ENCODE measurements at regions not wholly inside any gene's neighbourhood (a gene's known extent, or its start where the extent isn't known, plus 50 kb on each side); places are given as distances from the start of the nearest gene placed in this dataset.
A peak's percentile ranks its signal among the peaks of the same experiment; 100 is the strongest.

DNA sequence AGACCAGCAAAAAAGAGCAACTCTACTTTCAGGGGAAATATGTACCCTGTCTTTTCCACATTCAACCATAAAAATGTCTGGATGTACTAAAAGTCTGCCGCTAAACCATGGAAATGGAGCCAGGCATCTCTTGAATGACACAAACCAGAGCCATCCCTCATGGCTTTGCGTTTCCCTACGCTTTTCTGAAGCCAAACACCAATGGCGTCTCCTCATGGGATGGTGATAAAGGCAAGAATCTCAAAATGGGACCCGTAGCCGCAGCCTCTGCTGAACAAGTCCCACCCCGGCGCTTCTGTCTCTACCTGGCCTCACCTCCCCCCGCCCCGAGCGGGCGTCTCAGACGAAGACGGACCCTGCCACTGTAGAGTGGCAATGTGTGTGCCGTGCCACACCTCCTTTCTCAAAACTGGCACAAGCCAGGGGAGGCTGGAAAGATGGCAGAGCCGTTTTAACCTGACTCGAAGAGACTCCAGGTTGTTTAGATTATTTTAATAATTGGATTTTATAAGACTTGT, 80.3 kb upstream of the AFDN start:
- Histone ChIP-seq H3K9me2 (replicated peaks; ENCODE audit: insufficient read depth) (no peaks in the 10 kb centered on the region), H3K9me3 (ENCODE audit: low read depth) (no peaks in the 10 kb centered on the region), H4K20me1 (ENCODE audit: insufficient read depth, poor library complexity, severe bottlenecking) (no peaks in the 10 kb centered on the region), H3K4me3 (no peak overlapping the region), H3K27ac (peak overlapping the region; percentile 86), H3K27me3 (no peaks in the 10 kb centered on the region), H3K36me3 (replicated peaks; ENCODE audit: insufficient read depth, low read depth) (no peaks in the 10 kb centered on the region), H3K4me1 (ENCODE audit: insufficient read depth) (peaks cover 37% of the 10 kb centered on the region), H3K79me2 (no peaks in the 10 kb centered on the region), H2AFZ (no peak overlapping the region), H3K4me2 (no peak overlapping the region)
- TF ChIP-seq, protein P1, sequence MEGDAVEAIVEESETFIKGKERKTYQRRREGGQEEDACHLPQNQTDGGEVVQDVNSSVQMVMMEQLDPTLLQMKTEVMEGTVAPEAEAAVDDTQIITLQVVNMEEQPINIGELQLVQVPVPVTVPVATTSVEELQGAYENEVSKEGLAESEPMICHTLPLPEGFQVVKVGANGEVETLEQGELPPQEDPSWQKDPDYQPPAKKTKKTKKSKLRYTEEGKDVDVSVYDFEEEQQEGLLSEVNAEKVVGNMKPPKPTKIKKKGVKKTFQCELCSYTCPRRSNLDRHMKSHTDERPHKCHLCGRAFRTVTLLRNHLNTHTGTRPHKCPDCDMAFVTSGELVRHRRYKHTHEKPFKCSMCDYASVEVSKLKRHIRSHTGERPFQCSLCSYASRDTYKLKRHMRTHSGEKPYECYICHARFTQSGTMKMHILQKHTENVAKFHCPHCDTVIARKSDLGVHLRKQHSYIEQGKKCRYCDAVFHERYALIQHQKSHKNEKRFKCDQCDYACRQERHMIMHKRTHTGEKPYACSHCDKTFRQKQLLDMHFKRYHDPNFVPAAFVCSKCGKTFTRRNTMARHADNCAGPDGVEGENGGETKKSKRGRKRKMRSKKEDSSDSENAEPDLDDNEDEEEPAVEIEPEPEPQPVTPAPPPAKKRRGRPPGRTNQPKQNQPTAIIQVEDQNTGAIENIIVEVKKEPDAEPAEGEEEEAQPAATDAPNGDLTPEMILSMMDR (IDR thresholded peaks at IDR 0.05; ENCODE audit: poor library complexity) = no peak
- TF ChIP-seq EZH2 (IDR thresholded peaks at IDR 0.05; ENCODE audit: borderline replicate concordance) (no peak), EZH2phosphoT487 (IDR thresholded peaks at IDR 0.05; ENCODE audit: low read depth, severe bottlenecking, unreplicated experiment) (no peak)
- WGBS (ENCODE audit: low lambda C conversion rate, missing lambda C conversion rate) = 83% methylated on average over 17 of the region's 17 CpGs
- DNase-seq (ENCODE audit: low spot score) = no peak

GRCh38 chr6:167746975-167747374, 79.7 kb upstream of the AFDN start:
- H3K4me3 ChIP-seq = no peak overlapping the region
- H3K4me1 ChIP-seq (ENCODE audit: insufficient read depth) = peaks cover 42% of the 10 kb centered on the region
- no peak overlapping the region for H3K4me2 ChIP-seq
- H2AFZ ChIP-seq = no peak overlapping the region
- 67% methylated on average over 9 of the region's 9 CpGs for WGBS (ENCODE audit: low lambda C conversion rate, missing lambda C conversion rate)
- TF ChIP-seq EZH2 (IDR thresholded peaks at IDR 0.05; ENCODE audit: borderline replicate concordance) (no peak), EZH2phosphoT487 (IDR thresholded peaks at IDR 0.05; ENCODE audit: low read depth, severe bottlenecking, unreplicated experiment) (no peak)
- TF ChIP-seq, protein P1 (IDR thresholded peaks at IDR 0.05; ENCODE audit: poor library complexity) = no peak
- H3K9me2 ChIP-seq (replicated peaks; ENCODE audit: insufficient read depth) = no peaks in the 10 kb centered on the region
- no peaks in the 10 kb centered on the region for H3K27me3 ChIP-seq
- peak overlapping the region; percentile 86 for H3K27ac ChIP-seq
- H3K79me2 ChIP-seq = no peaks in the 10 kb centered on the region
- H3K9me3 ChIP-seq (ENCODE audit: low read depth) = no peaks in the 10 kb centered on the region
- H4K20me1 ChIP-seq (ENCODE audit: insufficient read depth, poor library complexity, severe bottlenecking) = no peaks in the 10 kb centered on the region
- no peak for DNase-seq (ENCODE audit: low spot score)
- no peaks in the 10 kb centered on the region for H3K36me3 ChIP-seq (replicated peaks; ENCODE audit: insufficient read depth, low read depth)

GRCh38 chr6:167747645-167748044, 79.1 kb upstream of the AFDN start:
- Histone ChIP-seq H3K9me2 (replicated peaks; ENCODE audit: insufficient read depth) (no peaks in the 10 kb centered on the region), H4K20me1 (ENCODE audit: insufficient read depth, poor library complexity, severe bottlenecking) (no peaks in the 10 kb centered on the region), H3K27ac (no peak overlapping the region), H3K36me3 (replicated peaks; ENCODE audit: insufficient read depth, low read depth) (no peaks in the 10 kb centered on the region), H3K4me1 (ENCODE audit: insufficient read depth) (peaks cover 42% of the 10 kb centered on the region), H3K4me3 (no peak overlapping the region), H3K9me3 (ENCODE audit: low read depth) (no peaks in the 10 kb centered on the region), H3K4me2 (no peak overlapping the region), H3K27me3 (no peaks in the 10 kb centered on the region), H3K79me2 (no peaks in the 10 kb centered on the region), H2AFZ (no peak overlapping the region)
- 100% methylated on average over 1 of the region's 5 CpGs for WGBS (ENCODE audit: low lambda C conversion rate, missing lambda C conversion rate)
- TF ChIP-seq, protein P1 (IDR thresholded peaks at IDR 0.05; ENCODE audit: poor library complexity) = no peak
- TF ChIP-seq EZH2 (IDR thresholded peaks at IDR 0.05; ENCODE audit: borderline replicate concordance) = no peak
- no peak for TF ChIP-seq EZH2phosphoT487 (IDR thresholded peaks at IDR 0.05; ENCODE audit: low read depth, severe bottlenecking, unreplicated experiment)
- no peak for DNase-seq (ENCODE audit: low spot score)

GRCh38 chr6:167748046-167748445, 78.7 kb upstream of the AFDN start:
- Histone ChIP-seq H3K27me3 (no peaks in the 10 kb centered on the region), H3K4me1 (ENCODE audit: insufficient read depth) (peaks cover 42% of the 10 kb centered on the region), H3K9me3 (ENCODE audit: low read depth) (no peaks in the 10 kb centered on the region), H2AFZ (no peak overlapping the region), H3K79me2 (no peaks in the 10 kb centered on the region), H3K9me2 (replicated peaks; ENCODE audit: insufficient read depth) (no peaks in the 10 kb centered on the region), H3K36me3 (replicated peaks; ENCODE audit: insufficient read depth, low read depth) (no peaks in the 10 kb centered on the region), H3K4me2 (no peak overlapping the region), H3K4me3 (no peak overlapping the region), H4K20me1 (ENCODE audit: insufficient read depth, poor library complexity, severe bottlenecking) (no peaks in the 10 kb centered on the region), H3K27ac (no peak overlapping the region)
- TF ChIP-seq, protein P1 (IDR thresholded peaks at IDR 0.05; ENCODE audit: poor library complexity) = no peak
- TF ChIP-seq EZH2phosphoT487 (IDR thresholded peaks at IDR 0.05; ENCODE audit: low read depth, severe bottlenecking, unreplicated experiment) = no peak
- TF ChIP-seq EZH2 (IDR thresholded peaks at IDR 0.05; ENCODE audit: borderline replicate concordance) = no peak
- DNase-seq (ENCODE audit: low spot score) = no peak
- WGBS (ENCODE audit: low lambda C conversion rate, missing lambda C conversion rate) = 97% methylated on average over 11 of the region's 11 CpGs

All from hepatocyte (in vitro differentiated cells).